ENCODE measurements at regions not wholly inside any gene's neighbourhood (a gene's known extent, or its start where the extent isn't known, plus 50 kb on each side); places are given as distances from the start of the nearest gene placed in this dataset.

DNA sequence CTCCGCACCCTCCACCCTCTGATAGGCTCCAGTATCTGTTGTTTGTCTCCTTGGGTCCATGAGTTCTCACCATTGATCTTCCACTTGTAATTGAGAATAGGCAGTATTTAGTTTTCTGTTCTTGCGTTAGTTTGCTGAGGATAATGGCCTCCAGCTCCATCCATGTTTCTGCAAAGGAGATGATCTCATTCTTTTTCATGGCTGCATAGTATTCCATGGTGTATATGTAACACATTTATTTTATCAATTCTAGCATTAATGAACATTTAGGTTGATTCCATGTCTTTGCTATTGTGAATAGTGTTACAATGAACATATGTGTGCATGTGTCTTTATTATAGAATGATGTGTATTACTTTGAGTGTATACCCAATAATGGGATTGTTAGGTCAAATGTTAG, 814.6 kb upstream of the FRG1 start:
- H3K4me3 ChIP-seq (ENCODE audit: low read depth, low read length), result no peak overlapping the region
- TF ChIP-seq, protein P1, sequence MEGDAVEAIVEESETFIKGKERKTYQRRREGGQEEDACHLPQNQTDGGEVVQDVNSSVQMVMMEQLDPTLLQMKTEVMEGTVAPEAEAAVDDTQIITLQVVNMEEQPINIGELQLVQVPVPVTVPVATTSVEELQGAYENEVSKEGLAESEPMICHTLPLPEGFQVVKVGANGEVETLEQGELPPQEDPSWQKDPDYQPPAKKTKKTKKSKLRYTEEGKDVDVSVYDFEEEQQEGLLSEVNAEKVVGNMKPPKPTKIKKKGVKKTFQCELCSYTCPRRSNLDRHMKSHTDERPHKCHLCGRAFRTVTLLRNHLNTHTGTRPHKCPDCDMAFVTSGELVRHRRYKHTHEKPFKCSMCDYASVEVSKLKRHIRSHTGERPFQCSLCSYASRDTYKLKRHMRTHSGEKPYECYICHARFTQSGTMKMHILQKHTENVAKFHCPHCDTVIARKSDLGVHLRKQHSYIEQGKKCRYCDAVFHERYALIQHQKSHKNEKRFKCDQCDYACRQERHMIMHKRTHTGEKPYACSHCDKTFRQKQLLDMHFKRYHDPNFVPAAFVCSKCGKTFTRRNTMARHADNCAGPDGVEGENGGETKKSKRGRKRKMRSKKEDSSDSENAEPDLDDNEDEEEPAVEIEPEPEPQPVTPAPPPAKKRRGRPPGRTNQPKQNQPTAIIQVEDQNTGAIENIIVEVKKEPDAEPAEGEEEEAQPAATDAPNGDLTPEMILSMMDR (conservative IDR thresholded peaks at IDR 0.05; ENCODE audit: low read depth, low read length), result no peak
- no peak for DNase-seq (ENCODE audit: low read depth)

DNA sequence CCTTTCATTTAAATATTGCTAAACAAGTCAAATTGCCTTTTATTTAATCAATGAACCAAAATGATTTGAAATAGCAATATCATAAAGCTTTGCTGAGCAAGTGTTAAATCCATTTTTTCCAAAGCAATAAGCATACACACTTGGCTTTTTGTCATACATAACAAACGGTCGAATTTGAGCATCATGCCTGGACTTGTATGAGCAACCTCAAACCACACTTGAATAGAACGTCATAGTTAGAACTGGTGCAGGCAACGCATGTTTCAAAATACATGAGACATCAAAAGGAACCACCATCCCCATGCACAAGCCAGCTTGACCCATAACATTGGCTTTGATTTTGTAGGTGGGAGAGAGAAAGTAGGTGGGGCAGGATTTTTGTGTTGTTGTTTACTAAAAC, 812.3 kb upstream of the FRG1 start:
- TF ChIP-seq, protein P1 (conservative IDR thresholded peaks at IDR 0.05; ENCODE audit: low read depth, low read length), result no peak
- H3K4me3 ChIP-seq (ENCODE audit: low read depth, low read length), result no peak overlapping the region
- DNase-seq (ENCODE audit: low read depth), result no peak

DNA sequence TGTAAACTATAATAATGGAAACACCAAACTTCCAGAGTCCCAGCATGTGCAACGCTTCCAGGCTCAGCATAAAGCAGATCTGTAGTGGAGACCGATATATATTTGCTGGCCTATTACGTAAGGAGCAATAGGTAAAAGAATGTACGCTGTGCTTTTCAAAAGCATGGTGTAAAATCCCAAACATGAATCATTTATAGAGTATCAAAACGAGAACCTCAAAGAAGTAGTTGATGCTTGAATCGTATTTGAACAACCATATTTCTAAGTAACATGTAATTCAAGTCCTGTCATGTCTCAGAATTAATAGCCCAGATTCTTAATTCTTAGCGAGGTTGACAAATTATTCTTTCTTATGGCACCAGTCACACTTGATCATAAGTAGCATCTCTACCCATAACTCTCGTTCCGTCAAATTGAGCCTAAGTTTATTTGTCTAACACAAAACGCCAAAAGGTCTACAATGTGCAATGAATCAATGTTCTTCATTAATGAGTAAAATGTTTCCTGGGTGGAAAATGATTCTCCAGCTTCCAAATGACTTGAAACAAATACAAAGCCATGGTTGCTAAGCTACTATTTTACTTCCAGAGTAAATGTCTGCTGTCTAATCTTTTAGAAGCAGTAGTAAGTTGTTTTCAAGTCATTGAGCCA, 811.5 kb upstream of the FRG1 start:
- no peak overlapping the region for H3K4me3 ChIP-seq (ENCODE audit: low read depth, low read length)
- DNase-seq (ENCODE audit: low read depth), result no peak
- TF ChIP-seq, protein P1 (conservative IDR thresholded peaks at IDR 0.05; ENCODE audit: low read depth, low read length), result no peak

DNA sequence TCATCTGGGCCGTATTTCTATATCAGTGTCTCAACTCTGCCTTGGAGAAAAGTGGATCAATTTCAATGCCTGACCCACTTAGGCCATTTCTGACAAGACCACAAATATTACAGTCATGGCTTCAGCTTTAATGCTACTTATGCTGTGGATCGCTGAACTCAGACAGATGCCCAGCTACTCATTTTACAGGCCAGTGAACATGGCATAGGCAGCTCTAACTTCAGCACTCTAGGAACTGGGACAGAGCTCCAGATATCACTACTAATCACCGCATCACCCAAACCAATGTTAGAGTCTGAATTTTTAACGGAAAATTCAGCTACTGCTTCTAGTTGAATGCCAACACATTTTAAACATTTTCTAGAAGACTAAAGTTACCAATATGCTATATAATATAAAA, 809.6 kb upstream of the FRG1 start:
- TF ChIP-seq, protein P1 (conservative IDR thresholded peaks at IDR 0.05; ENCODE audit: low read depth, low read length), result no peak

DNA sequence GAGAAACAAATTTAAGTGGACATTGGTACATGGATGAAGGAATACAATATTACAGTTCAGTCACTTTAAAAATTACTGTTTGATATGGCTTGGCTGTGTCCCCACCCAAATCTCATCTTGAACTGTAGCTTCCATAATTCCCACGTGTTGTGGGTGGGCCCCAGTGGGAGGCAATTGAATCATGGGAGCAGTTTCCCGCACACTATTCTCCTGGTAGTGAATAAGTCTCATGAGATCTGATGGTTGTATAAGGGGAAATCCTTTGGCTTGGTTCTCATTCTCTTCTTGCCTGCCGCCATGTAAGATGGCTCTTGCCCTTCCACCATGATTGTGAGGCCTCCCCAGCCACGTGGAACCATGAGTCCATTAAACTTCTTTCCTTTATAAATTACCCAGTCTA, 804.2 kb upstream of the FRG1 start:
- TF ChIP-seq, protein P1 (conservative IDR thresholded peaks at IDR 0.05; ENCODE audit: low read depth, low read length), result no peak
- no peak overlapping the region for H3K4me3 ChIP-seq (ENCODE audit: low read depth, low read length)
- no peak for DNase-seq (ENCODE audit: low read depth)

More for the DNA sequence above, 809.6 kb upstream of the FRG1 start:
- H3K4me3 ChIP-seq (ENCODE audit: low read depth, low read length), result no peak overlapping the region
- no peak for DNase-seq (ENCODE audit: low read depth)

DNA sequence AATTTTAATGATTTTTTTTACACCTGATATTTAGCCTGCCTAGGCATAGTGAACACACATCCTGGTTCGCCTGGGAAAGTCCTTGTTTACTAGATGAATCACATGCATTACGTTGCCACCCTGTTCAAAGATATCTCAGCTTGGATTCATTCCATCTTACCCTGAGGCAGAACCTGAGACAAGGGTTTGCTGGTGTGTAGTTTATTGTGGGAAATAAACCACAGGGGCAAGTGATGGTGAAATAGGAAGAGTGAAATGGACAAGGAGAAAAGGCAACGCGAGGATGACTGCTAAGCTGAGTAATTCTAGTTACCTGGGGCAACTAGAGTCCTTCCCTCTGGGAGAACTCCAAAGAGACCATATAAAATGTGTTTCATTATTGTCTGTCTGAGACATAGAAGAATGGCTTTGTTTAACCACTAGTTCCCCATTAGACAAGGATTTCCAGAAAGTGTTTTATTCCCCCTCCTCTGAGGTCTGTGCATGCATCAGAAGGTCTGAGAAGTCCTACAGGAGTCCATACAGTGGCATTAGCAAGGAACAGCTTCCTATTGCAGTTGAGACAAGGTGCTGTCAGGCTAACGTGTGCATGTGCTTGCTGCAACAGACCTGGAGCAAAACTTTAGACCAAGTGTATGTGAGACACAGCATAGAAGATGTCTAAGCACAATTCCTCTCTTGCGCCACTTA, 797.3 kb upstream of the FRG1 start:
- TF ChIP-seq, protein P1 (conservative IDR thresholded peaks at IDR 0.05; ENCODE audit: low read depth, low read length), result no peak
- no peak overlapping the region for H3K4me3 ChIP-seq (ENCODE audit: low read depth, low read length)
- DNase-seq (ENCODE audit: low read depth), result no peak
